ENCODE measurements at regions not wholly inside any gene's neighbourhood (a gene's known extent, or its start where the extent isn't known, plus 50 kb on each side); places are given as distances from the start of the nearest gene placed in this dataset.

GRCh38 chr15:95644100-95644875 lies 686.2 kb upstream of the NR2F2 start:
- in situ Hi-C loops (cut with HindIII; ENCODE audit: low sequenced_read_pairs) = no loop called here
- no peak for DNase-seq (ENCODE audit: low spot score)

DNA sequence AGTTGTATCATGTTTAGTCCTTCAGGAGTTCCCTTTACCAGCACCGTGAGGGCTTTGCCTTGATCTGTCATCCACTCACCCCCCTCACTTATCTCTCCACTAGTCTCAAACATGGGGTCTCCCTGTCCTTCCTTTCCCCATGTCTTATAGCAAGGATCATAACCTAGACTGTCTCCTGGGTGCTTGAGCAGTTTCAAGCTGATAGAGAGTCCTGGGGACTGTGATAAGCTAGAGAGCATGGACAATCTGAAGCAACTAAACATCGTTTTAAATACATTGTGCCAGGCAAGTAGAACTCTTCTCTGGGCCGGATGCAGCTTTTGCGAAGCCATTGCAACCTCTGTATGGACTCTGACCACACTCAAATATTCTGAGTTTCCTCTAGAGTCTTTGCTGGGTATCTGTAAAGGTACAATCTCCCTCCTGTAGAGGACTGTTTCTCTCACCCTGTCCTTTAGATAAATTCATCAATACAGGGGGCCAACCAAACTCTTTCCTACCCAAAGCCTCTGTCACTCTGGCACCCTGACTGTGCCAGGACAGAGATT lies 684.6 kb upstream of the NR2F2 start:
- no peak for DNase-seq (ENCODE audit: low spot score)
- in situ Hi-C loops (cut with HindIII; ENCODE audit: low sequenced_read_pairs) = no loop called here

DNA sequence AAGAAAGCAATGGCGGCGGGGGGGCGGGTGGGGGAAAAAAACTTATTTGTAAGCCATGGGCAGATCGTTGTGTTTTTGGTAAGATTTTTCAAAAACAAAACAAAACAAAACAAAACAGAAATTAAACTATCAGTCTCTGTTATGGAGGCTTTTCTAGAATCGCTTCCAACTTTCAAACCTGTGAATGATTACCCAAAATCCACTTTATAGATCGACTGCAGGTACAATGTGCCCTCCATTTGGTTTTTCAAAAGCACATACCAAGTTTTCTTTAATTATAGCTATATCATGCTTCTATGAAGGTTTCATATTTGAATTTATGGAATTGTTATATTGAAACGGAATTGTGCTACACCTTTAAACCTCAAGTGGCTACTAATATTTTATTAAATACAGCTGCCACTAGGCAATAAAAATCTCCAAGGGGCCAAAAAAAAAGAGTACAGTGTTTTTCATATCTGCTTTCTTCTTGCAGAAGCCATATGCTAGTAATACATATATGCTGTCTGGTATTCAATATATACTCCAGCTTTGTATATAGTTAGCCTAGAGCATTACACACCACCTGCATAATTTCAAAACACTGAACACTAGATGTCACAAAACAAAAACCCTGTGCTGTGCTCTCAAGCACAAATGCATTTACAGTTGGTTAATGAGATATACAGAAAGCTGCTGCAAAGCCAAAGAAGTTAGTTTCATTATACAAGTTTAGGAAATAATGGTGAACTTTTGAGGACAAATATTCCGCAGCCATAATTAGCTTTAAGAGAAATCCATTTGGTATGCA lies 683.8 kb upstream of the NR2F2 start:
- in situ Hi-C loops (cut with HindIII; ENCODE audit: low sequenced_read_pairs) = no loop called here
- DNase-seq (ENCODE audit: low spot score) = no peak

DNA sequence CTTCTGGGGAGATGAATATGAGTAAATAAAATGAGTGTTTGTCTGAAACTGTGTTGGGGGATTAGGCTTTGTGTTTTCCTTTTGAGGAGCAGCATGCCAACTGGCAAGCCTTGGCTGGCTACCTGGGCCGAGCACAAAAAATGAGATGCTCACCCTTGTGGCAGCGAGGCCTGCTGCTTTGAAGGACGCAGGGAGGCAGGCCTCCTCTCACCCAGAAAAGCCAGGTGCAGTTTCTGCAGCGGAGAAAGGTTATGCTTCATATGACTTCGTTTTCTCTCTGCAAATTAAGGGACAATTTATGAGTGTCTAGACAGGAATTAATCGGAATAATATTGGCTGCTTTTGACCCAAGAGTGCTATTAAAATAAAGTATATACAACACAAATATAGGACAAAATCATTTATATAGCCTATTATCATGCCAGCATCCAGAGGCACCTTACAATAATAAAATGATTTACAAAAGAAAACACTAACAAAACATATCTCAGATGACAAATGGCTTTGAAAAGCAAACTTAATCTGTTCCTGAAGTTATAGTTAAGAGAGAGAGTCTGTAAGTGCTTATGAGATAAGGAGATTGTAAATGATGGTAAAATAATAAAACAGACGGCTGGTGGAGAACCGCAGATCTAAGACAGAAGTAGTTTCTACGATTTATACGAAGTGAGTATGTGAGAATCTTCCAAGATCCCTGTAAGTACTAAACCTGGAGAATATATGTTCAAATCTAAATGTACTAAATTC lies 682.8 kb upstream of the NR2F2 start:
- in situ Hi-C loops (cut with HindIII; ENCODE audit: low sequenced_read_pairs) = no loop called here

DNA sequence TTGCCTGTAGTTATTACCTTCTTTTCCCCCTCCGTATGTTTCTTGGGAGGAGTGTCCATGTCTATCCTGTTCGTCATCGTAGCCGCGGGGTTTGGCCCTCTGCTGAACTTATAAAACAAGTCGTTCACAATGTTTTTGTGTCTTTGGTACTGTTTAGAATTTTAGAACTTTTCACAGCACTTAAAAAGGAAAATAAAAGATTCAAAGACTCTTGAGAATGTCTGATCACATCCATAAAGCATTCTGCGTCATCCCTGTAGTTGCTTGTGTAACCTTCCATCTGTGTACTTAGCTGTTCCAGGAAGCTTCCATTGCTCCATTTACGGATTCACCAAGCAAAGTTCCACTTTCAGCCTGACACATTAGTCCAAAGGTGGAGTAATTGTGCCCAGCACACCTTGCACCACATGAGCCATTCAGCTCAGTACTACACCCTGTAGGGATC lies 677.1 kb upstream of the NR2F2 start:
- DNase-seq (ENCODE audit: low spot score) = no peak
- in situ Hi-C loops (cut with HindIII; ENCODE audit: low sequenced_read_pairs) = no loop called here

More for the DNA sequence above, 682.8 kb upstream of the NR2F2 start:
- DNase-seq (ENCODE audit: low spot score) = peak; percentile 5

DNA sequence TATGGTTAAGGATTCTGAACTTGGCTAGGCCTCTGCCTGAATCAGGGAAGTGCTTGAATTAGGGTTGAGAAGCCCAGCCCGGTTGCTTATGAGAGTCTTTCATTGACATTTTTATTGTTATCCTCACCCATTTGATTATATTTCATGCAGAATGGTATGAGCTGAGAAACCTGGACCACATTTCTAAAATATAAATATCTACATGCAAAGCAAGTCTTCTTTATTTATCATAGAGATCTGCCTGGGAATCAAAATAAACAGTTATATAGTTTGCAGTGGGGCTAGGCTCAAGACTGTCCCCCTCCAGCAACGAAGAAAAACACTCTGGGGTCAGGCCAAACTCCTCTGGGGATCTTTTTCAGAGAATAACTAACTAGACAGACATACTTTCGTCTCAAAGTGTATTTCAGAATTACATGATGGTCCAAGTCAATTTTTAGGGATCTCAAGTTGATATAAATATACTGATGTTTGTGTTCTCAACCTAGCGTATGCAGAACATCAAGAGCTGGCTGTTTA lies 675.4 kb upstream of the NR2F2 start:
- no peak for DNase-seq (ENCODE audit: low spot score)
- in situ Hi-C loops (cut with HindIII; ENCODE audit: low sequenced_read_pairs) = no loop called here

- in situ Hi-C loops (cut with HindIII; ENCODE audit: low sequenced_read_pairs) = no loop called here
- no peak for DNase-seq (ENCODE audit: low spot score)
Measured at GRCh38 chr15:95656595-95656994, 673.9 kb upstream of the NR2F2 start.

DNA sequence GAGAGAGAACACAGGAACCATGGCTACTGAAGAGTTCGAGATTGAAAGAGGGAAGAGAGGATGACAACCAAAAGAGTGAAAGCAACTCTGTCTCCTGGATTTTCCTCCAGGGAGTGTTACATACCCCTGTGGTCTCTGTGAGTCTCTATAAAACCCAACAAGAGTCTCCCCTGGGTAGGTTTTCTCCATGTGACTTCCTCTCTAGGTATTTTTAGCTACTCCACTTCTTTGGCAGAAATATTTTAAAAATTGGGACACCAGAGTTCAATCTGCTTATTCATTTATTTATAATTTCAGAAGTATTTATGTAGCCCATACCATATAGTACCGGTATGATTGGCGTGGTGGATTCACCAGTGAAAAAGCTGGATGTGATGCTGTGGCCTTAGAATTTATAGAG lies 671.7 kb upstream of the NR2F2 start:
- no peak for DNase-seq (ENCODE audit: low spot score)
- in situ Hi-C loops (cut with HindIII; ENCODE audit: low sequenced_read_pairs) = no loop called here

DNA sequence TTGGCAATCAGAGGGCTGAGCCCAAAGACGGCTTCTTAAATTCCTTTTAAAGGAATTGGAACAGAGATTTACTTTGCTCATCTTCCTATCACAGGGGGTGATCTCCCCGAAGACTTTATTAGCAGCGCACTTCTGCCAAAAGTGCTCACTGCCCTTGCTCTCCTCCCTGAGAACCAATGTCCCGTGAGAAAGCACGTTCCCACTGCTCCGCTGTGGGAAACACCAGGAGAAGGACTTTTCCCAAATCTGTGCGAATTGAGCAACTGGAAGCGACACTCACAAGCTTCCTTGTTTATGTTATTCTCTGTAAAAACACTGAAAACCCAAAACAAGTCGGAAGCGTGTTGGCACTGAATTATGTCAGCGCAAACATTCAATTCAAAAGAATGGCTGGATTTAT lies 670.8 kb upstream of the NR2F2 start:
- no peak for DNase-seq (ENCODE audit: low spot score)
- in situ Hi-C loops (cut with HindIII; ENCODE audit: low sequenced_read_pairs) = no loop called here

DNA sequence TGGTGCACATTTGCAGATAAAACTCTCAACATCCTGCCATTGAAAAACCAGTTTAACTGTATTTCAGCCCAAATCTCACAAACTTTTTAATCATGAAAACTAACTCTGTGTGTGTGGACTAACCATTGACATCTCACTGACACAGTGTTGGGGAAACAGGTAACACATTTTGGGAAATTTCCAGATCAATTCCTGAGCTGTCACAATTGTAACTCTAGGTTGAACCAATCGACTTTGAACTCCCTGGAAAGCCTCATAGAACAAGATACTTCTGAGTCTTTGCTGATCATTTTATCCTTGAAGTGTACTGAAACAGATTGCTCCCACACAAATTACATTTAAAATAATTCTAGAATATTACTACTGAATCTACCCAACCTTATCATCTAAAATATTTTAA lies 667.9 kb upstream of the NR2F2 start:
- DNase-seq (ENCODE audit: low spot score) = no peak
- in situ Hi-C loops (cut with HindIII; ENCODE audit: low sequenced_read_pairs) = no loop called here

- no peak for DNase-seq (ENCODE audit: low spot score)
- in situ Hi-C loops (cut with HindIII; ENCODE audit: low sequenced_read_pairs) = no loop called here
Measured at GRCh38 chr15:95663156-95664100, 667.1 kb upstream of the NR2F2 start.

DNA sequence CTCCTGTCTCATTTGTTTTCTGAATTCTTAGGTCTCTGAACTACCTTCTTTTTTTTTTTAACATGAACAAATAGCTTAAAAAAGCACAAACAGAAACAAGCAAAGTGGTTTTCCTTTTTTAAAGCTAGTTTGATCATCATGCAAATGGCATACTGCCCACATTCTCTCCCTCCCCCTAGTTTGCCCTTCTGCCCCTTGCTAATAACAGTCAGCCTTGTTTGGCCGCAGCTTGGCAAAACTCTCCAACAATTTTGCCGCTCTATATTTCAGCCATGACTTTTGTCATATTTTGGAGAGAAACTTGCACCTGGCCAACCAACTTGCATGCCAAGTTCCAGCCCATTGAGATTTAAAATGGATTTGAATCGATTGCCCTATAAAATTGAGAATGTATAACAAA lies 666.0 kb upstream of the NR2F2 start:
- in situ Hi-C loops (cut with HindIII; ENCODE audit: low sequenced_read_pairs) = no loop called here
- no peak for DNase-seq (ENCODE audit: low spot score)

DNA sequence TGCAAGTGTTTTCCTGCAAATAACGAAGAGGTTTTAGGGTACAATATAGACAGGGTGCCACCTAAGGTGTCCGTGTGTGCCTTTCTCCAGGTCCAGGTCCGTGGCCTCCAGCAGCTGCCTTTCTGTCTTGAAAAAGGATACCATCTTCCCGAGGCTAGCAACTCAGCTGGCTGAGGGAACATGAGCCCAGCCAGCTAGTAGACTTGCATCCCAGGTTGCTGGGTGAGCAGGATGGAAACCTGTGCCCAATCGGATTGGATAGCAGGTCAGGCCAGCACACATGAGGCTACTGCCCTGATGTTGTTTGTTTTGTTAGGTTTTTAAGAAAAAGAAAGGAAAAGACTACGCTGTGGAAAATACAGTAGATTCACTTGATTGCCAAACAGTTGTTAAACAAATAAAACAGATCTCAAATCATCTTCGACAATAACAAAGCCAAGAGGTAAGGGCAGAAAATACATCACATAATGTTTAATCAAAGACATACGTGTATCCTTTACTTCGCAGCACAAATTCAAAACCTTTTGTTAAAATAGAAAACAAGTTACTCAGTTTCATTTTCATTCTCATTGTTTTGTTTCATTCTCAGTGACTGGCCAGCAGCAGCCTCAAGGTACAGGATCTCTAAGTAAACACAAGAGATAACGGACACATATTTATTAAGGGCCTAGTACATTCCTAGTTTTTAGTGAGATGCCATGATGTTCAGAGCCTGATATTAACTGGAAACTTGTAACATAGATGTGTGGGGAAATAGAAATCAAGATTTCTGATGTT lies 661.2 kb upstream of the NR2F2 start:
- no peak for DNase-seq (ENCODE audit: low spot score)
- in situ Hi-C loops (cut with HindIII; ENCODE audit: low sequenced_read_pairs) = no loop called here

- no peak for DNase-seq (ENCODE audit: low spot score)
- in situ Hi-C loops (cut with HindIII; ENCODE audit: low sequenced_read_pairs) = no loop called here
Measured at GRCh38 chr15:95674031-95674430, 656.5 kb upstream of the NR2F2 start.

- in situ Hi-C loops (cut with HindIII; ENCODE audit: low sequenced_read_pairs) = no loop called here
- no peak for DNase-seq (ENCODE audit: low spot score)
Measured at GRCh38 chr15:95676500-95676899, 654.0 kb upstream of the NR2F2 start.

GRCh38 chr15:95679847-95680582 lies 650.5 kb upstream of the NR2F2 start:
- in situ Hi-C loops (cut with HindIII; ENCODE audit: low sequenced_read_pairs) = no loop called here

GRCh38 chr15:95680728-95681127 lies 649.8 kb upstream of the NR2F2 start:
- in situ Hi-C loops (cut with HindIII; ENCODE audit: low sequenced_read_pairs) = no loop called here
- DNase-seq (ENCODE audit: low spot score) = no peak

More at GRCh38 chr15:95679847-95680582, 650.5 kb upstream of the NR2F2 start:
- DNase-seq (ENCODE audit: low spot score) = no peak

All from G401 (cell line).